ENCODE measurements at regions not wholly inside any gene's neighbourhood (a gene's known extent, or its start where the extent isn't known, plus 50 kb on each side); places are given as distances from the start of the nearest gene placed in this dataset.

DNA sequence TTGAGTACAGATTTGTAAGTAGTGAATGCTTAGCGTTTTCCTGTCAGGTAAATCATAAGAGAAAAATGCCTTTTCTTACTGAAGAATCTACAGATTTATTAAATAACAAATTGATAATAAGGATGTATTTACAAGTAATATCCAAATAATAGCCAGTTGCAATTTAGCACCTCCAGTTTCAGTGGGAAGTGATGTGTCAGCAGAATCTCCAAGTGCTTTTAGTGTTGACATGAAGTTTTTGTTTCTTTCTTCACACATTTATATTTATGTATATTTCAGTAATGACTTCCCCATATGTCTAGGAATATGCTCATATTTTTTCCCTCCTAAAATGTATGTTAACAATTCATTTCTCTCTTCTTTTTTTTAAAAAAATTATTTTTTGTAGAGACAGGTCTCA is 229.9 kb upstream of the GRIN3A start:
- Histone ChIP-seq H3K9me2 (ENCODE audit: insufficient read depth, low read length) (no peaks in the 10 kb centered on the region), H3K36me3 (ENCODE audit: insufficient read depth, low read length) (no peaks in the 10 kb centered on the region), H3K4me2 (ENCODE audit: low read length) (no peak overlapping the region), H4K20me1 (ENCODE audit: insufficient read depth) (no peaks in the 10 kb centered on the region), H3K9ac (ENCODE audit: low read length) (no peak overlapping the region), H3F3A (ENCODE audit: insufficient read depth, low read length, poor library complexity, severe bottlenecking) (no peaks in the 10 kb centered on the region), H3K9me3 (ENCODE audit: low read length) (no peaks in the 10 kb centered on the region), H3K79me2 (replicated peaks; ENCODE audit: insufficient read depth, low read length) (no peaks in the 10 kb centered on the region), H2AFZ (ENCODE audit: low read depth, low read length) (no peak overlapping the region), H3K27me3 (ENCODE audit: insufficient read depth, low read depth, low read length) (no peaks in the 10 kb centered on the region), H3K4me3 (ENCODE audit: low read length) (no peak overlapping the region), H3K27ac (ENCODE audit: low read length) (no peak overlapping the region)
- TF ChIP-seq, protein P1, sequence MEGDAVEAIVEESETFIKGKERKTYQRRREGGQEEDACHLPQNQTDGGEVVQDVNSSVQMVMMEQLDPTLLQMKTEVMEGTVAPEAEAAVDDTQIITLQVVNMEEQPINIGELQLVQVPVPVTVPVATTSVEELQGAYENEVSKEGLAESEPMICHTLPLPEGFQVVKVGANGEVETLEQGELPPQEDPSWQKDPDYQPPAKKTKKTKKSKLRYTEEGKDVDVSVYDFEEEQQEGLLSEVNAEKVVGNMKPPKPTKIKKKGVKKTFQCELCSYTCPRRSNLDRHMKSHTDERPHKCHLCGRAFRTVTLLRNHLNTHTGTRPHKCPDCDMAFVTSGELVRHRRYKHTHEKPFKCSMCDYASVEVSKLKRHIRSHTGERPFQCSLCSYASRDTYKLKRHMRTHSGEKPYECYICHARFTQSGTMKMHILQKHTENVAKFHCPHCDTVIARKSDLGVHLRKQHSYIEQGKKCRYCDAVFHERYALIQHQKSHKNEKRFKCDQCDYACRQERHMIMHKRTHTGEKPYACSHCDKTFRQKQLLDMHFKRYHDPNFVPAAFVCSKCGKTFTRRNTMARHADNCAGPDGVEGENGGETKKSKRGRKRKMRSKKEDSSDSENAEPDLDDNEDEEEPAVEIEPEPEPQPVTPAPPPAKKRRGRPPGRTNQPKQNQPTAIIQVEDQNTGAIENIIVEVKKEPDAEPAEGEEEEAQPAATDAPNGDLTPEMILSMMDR (IDR thresholded peaks at IDR 0.05; ENCODE audit: poor library complexity, severe bottlenecking) = no peak
- TF ChIP-seq REST (IDR thresholded peaks at IDR 0.05; ENCODE audit: borderline replicate concordance) (no peak), EZH2 (IDR thresholded peaks at IDR 0.05; ENCODE audit: borderline replicate concordance, insufficient read depth, low read length, poor library complexity, severe bottlenecking) (no peak), TAF1 (IDR thresholded peaks at IDR 0.05; ENCODE audit: low read depth) (no peak)

DNA sequence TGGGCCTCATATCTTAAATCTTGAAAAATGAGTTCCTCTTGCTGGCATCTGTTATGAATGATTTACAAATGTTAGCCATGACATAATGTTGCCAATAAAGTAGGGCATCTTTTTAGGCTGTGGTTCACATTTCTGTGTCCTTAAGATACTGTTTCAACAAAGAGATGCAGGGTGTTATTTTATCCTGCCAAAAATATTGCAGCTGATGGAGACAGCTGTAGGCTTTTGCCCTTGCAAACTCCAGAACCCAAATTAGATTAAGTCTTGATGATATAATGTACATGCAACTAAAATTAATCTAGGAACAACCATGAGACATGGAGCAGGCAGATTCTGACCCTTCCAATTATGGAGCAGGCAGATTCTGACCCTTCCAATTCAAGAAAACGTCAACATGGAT is 228.2 kb upstream of the GRIN3A start:
- Histone ChIP-seq H3F3A (ENCODE audit: insufficient read depth, low read length, poor library complexity, severe bottlenecking) (no peaks in the 10 kb centered on the region), H3K9me3 (ENCODE audit: low read length) (no peaks in the 10 kb centered on the region), H3K9ac (ENCODE audit: low read length) (no peak overlapping the region), H3K4me3 (ENCODE audit: low read length) (no peak overlapping the region), H3K27ac (ENCODE audit: low read length) (no peak overlapping the region), H3K36me3 (ENCODE audit: insufficient read depth, low read length) (no peaks in the 10 kb centered on the region), H2AFZ (ENCODE audit: low read depth, low read length) (no peak overlapping the region), H4K20me1 (ENCODE audit: insufficient read depth) (no peaks in the 10 kb centered on the region), H3K4me2 (ENCODE audit: low read length) (no peak overlapping the region), H3K9me2 (ENCODE audit: insufficient read depth, low read length) (no peaks in the 10 kb centered on the region), H3K79me2 (replicated peaks; ENCODE audit: insufficient read depth, low read length) (no peaks in the 10 kb centered on the region), H3K27me3 (ENCODE audit: insufficient read depth, low read depth, low read length) (no peaks in the 10 kb centered on the region)
- TF ChIP-seq POLR2AphosphoS5 (IDR thresholded peaks at IDR 0.05) (no peak), TAF1 (IDR thresholded peaks at IDR 0.05; ENCODE audit: low read depth) (no peak), RAD21 (conservative IDR thresholded peaks at IDR 0.05) (no peak), EZH2 (IDR thresholded peaks at IDR 0.05; ENCODE audit: borderline replicate concordance, insufficient read depth, low read length, poor library complexity, severe bottlenecking) (no peak), MXI1 (conservative IDR thresholded peaks at IDR 0.05; ENCODE audit: poor library complexity, severe bottlenecking) (no peak), SMC3 (conservative IDR thresholded peaks at IDR 0.05; ENCODE audit: poor library complexity) (no peak), EP300 (conservative IDR thresholded peaks at IDR 0.05; ENCODE audit: poor library complexity, severe bottlenecking) (no peak), REST (IDR thresholded peaks at IDR 0.05; ENCODE audit: borderline replicate concordance) (no peak)
- TF ChIP-seq, protein P1 (IDR thresholded peaks at IDR 0.05; ENCODE audit: poor library complexity, severe bottlenecking) = no peak

All from neural cell (in vitro differentiated cells).